Posterior cingulate gyrus (tissue), 11 donors: ENCODE measurements at regions not wholly inside any gene's neighbourhood (a gene's known extent, or its start where the extent isn't known, plus 50 kb on each side); places are given as distances from the start of the nearest gene placed in this dataset.

Experiments
- DNase-seq, 10 donors: peaks; one replicate each; pipeline versions ENCODE4 v3.0.0 to v3.0.0-alpha.2; 2020 to 2021; ENCODE audit warnings: mixed read lengths in 3 of 10
- intact Hi-C: fragments of 100-400 bp; cut with DNase I; formaldehyde crosslinking; loops from one replicate; pipeline ENCODE4 v1.15.1; 2023

DNA sequence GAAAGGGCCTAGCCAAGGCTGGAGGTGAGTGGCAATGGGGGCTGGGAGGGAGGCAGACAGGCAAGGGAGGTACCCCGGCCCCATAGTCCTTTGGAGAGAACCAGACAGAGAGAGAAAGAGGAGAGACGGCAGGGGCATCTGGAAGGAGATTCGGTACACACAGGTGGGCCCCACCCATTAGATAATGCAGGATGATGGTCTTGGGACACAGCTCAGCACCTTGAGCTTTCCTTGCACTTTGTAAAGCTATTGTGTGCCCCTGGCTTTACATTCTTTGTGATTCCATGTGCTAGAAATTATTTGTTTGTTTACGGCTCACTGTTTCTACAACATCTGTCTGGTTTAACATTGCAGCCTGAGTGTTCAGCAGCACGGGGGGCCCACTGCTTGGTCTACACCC is 83.1 kb downstream of the CTAGE1 start:
- intact Hi-C loops, result no loop called here
- DNase-seq, result peak in 1 of 10 donors; percentile 60

DNA sequence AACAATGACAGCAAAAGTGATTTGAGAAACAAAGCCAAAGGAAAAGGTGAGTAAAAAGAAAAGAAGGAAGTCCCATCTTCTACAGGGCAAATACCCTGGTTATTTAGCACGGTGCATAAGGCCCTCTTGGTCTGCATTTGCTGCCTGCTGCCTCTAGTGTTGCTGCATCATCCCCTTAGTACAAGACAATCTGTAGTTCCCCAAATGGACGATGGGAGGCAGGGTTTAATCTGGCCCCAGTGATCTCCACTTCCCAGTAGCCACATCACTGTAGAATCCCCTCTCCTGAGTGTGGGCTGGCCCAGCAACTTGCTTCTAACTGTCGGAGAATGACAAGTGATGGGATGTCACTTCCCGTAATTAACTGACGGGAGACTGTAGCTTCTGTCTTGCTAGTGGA is 85.1 kb downstream of the CTAGE1 start:
- intact Hi-C loops, result no loop called here
- no peak for DNase-seq

DNA sequence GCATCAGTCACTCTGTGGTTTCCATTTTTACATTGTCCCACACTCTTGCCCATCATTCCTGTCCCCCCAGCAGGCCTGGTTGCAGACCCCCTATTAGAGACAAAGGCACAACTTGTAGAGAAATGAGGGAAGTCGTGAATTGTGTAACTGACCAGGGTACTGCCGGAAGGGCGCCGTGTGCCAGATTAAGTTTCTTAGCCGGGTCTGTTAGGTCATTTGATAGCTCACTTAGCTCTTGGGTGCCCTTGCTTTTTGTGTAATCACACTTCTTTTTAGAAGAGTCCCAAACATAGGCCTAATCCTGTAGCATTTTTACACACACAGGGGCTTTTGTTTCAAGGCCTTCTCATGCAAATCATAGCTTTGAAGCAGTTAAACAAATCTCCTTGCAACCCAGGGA is 87.2 kb downstream of the CTAGE1 start:
- no peak for DNase-seq
- intact Hi-C loops, result no loop called here

DNA sequence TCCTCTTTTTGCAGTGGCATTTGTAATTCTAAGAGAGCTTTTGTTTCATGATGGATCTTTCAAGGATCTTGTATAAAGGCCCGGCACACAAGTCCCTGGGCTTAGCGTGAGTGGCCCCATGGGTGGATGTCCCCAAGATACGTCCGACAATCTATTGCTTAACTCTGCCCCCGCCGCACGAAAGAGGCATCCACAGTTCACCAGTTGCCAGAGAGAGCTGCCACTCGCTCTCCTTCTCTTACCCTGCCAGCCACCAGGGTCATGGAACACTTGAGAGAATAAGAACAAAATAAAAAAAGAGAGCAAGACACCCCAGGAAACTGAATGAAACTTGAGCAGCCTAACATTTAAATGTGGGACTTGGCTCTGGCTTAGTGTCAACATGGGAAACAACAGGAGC is 92.3 kb downstream of the CTAGE1 start:
- intact Hi-C loops, result no loop called here
- DNase-seq, result peak in 1 of 10 donors; percentile 41

DNA sequence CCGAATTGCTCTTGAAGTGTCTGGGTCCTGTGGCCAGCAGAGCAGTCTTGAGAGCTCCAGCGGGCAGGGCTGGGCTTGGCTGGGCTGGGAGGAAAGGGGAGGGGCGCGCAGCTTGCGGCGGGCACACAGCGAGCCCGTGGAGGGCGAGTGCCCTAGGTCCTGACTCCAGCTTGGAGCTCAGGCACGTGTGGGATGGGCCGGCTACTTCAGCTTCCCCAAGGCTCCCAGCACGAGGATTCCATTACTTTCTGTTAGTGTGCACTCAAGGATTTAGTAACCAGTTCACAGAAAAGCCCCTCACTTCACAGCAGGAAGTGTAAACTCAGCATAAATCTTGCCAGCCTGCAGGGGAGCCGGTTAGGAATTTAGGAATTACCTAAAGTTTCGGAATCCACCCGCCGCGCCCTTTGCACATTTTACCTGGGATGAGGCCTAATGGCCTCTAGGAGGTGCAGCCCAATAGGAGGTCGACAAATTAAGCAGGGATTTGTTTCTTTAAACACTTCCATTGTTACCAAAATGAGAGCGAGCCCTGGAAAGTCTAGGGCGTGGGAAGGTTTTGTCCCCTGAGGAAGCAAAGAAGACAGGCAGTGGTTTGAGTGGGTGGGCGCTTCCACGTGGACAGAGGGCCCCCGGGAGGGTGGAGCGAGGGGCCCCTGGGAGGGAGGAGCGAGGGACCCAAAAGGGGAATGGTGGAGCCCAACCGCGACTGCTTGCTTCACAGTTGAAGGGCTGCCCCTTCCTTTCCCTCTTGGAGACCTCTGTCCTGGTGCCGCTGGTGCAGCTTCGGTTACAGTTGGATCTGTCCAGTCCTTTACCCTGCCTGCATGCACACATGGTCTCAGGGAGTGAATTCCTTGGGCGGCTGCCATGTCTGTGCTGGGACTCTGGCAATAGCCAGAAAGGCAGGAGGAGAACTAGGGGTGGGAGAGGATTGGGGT is 93.3 kb downstream of the CTAGE1 start:
- intact Hi-C loops, result no loop called here
- peak in 2 of 10 donors; percentile 22 to 82 for DNase-seq

DNA sequence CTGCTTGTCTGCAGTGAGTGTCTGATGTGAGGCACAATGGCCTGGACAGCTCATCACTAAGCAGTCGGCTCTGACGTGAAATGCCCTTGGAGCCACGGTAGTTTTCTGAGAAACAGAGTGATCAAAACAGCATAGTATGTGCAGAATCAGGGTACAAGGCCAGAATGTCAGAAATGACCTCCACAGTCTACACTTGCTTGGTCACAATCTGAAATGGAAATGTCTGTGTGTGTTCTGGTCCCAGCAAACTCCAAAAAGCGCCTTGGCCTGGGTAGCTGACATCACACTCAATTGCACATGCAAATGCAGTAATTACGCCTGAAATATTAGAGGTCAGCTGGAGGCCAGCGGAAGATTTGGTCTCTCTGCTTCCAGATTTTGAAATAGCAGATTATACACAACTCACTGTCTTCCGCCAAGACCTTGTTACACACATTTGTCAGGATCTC is 95.4 kb downstream of the CTAGE1 start:
- peak in 1 of 10 donors; percentile 49 for DNase-seq

DNA sequence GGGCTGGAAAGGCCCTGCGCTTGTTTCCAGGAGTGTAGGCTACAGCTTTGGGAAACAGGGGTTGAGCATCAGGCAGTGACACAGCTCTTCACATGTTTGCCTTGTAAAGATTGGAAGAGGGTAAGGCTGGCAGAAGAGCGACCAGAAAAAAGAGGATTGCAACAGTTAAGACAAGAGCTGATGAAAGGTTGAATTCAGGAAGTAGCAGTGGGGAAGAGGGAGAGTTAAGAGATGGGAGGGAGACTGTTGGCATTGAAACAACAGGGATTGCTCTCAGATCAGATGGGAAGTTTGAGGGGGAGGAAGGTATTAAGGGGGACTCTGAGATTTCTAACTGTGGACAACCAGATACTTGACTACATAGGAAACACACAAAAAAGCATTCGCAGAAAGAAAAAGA is 96.9 kb downstream of the CTAGE1 start:
- no peak for DNase-seq
- intact Hi-C loops, result no loop called here

More for the DNA sequence above, 95.4 kb downstream of the CTAGE1 start:
- intact Hi-C loops, result no loop called here

DNA sequence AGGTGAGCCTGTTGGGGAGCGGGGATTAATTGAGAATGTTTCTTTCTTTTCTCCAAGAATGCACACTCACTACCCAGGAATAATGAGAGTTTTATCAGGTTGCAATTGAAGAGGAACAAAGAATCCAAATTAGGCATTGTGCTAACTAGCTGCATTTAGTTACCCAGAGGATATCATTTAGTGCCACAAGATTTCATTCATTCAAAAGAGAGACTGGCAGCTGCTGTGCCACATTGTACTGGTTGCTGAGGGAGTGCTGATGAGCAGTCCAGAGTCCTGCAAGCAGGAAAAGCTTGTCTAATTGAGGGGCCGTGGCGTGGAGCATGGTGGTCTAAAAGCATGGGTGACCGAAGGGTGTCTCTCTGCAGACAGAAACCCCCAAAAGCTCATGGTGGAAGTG is 97.6 kb downstream of the CTAGE1 start:
- no peak for DNase-seq
- intact Hi-C loops, result no loop called here

DNA sequence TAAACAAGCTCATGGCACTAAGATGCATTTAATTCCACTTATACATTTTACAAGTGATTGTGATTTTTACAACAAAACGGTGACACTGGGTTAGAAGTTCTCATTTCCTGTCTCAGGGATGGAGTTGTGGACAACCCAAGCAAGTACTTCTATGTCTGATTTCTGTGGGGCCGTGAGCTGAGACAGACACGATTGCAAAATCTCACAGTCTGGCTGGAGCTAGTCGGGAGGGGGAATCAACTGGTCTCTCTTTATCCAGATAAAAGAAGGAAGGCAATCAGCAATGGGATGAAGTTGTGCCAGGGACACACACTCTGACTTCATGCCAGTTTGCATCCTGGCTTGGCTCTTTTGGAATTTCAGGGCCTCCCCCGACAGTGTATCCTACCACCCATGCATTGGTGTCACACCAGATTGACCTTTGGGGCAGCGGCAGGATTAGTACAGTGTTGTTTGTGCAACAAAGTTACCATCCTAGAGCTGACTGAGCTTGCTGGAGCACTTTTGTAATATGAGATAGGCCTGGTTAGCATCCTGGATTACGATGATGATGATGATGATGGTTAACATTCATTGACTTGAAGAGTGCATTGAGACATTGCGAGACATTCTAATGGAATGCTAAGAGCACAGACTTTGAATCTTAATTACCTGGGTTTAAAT is 98.8 kb downstream of the CTAGE1 start:
- intact Hi-C loops, result no loop called here
- DNase-seq, result no peak

DNA sequence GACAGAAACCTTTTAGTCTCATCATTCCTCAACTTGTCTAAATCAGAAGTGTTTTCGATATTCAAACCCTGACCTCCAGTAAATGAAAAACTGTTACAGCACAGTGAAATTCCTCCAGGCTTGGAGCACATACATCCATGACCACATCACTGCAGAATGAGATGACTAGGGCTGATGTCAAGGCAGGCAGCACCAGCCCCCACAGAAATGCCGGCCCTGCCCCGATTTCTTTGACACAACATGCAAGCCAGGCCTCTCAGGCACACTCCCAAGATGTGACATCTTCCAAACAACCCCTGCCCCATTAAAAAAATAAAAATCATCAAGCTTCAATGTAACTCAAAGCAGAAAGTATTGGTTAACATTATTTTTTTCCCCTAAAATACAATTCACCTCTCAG is 103.3 kb downstream of the CTAGE1 start:
- intact Hi-C loops, result no loop called here
- peak in 1 of 10 donors; percentile 38 for DNase-seq

DNA sequence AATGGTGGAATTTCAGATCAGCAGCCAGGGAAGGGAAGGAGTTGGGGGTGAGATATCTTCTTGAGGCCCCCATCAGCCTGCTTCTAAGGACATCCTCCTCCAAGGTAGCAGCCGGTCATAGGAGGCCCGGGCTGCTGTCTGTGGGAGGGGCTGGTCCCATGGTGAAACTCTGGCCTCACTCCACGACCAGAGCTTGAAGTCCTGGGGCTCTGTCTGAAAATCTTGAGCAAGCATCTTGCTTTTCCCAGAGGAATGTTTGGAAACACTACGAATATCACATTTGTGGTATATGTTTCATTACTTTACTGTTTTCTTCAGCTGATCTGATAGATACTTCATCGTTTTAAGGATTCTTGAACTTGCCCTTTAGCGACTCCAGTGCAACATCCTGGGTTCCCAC is 103.7 kb downstream of the CTAGE1 start:
- intact Hi-C loops, result no loop called here

DNA sequence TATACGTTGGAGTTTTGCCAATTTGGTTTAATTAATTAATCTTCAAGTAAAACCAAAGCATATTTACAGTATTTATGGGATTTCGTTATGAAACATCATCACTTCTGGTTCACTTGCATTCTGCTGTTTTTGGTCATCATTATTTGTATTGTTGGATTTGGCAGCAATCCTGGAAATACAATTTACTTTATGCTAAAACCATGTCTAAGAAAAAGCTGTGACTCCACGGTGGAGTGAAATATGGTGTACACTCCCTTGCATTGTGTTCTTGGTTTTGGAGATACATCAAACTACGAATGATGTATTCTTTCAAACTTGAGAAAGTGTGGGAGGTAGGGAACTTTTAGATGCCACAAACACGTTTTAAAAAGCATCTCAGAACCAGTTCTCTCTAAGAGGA is 106.4 kb downstream of the CTAGE1 start:
- intact Hi-C loops, result no loop called here
- no peak for DNase-seq

More for the DNA sequence above, 103.7 kb downstream of the CTAGE1 start:
- peak in 1 of 10 donors; percentile 49 for DNase-seq

DNA sequence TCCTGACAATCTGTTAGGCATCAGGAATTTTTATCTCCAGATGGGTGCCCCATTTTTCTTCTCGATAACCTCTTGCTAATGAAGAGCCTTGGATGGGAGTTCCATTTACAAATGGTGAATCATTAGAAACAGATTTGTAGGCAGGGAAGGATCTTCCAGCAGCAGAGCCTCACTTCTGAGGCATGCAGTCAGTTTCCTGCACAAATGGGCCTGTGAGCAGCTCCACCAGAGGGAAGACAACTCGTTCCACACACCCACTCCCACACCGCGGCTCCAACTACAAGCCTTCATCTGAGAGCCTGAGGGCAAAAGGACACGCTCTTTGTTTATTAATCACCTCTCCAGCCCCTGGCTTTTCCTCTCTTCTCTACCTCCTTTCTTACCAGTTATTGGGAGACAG is 108.5 kb downstream of the CTAGE1 start:
- peak in 1 of 10 donors; percentile 52 for DNase-seq
- intact Hi-C loops, result no loop called here

DNA sequence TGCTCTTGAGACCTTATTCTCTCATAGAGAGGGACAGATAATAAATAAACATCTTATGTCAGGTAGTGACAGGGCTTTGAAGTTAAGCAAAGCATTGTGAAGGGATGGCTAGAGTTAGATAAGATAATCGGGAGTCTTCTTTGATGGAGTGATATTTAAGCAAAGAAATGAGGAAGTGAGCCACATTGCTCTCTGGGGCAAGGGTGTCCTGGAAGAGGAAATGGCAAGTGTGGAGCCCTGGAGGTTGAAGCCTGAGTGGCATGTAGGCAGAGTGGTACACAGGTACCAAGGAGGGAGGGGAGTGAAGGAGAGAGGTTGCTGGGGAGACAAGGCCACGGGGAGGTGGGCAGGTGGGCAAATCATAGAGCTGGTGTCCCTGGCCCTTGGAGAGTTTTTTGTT is 110.2 kb downstream of the CTAGE1 start:
- DNase-seq, result no peak
- intact Hi-C loops, result no loop called here

DNA sequence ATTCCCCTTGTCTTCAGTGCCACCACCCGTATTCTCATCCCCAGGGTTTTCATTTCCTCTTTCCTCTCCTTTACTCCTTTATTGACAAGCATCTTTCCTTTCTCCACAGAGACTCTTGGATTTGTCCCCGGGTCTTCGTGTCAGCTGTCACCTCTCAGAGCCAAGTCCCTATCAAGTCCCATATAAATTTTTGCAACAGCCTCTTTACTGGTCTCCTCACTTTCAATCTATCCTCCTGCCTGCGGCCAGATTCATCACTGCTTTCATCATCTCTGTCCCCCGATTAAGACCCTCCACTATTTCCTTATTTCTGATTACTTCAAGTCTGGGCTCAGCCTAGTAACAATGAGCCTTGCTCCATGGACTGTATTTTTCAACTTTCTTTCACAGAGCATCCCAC is 113.8 kb downstream of the CTAGE1 start:
- intact Hi-C loops, result no loop called here
- no peak for DNase-seq

DNA sequence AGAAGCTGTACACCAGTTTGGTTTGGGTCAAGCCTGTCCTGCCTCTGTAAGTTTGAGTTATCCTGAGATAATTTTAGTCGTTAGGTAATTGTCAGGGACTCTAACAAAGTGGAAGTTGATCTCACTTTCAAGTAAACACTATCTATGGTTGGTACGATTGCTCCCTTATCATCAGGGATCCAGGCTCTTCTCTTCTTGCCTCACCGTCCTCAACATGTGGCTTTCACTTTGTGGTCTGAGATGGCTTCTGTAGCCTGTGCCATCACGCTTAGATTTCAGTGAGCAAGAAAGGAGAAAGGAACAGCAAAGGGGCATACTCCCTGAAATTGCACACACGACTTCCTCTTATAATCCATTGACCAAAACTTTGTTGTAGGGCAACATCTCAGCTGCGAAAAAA is 115.6 kb downstream of the CTAGE1 start:
- intact Hi-C loops, result no loop called here
- no peak for DNase-seq

DNA sequence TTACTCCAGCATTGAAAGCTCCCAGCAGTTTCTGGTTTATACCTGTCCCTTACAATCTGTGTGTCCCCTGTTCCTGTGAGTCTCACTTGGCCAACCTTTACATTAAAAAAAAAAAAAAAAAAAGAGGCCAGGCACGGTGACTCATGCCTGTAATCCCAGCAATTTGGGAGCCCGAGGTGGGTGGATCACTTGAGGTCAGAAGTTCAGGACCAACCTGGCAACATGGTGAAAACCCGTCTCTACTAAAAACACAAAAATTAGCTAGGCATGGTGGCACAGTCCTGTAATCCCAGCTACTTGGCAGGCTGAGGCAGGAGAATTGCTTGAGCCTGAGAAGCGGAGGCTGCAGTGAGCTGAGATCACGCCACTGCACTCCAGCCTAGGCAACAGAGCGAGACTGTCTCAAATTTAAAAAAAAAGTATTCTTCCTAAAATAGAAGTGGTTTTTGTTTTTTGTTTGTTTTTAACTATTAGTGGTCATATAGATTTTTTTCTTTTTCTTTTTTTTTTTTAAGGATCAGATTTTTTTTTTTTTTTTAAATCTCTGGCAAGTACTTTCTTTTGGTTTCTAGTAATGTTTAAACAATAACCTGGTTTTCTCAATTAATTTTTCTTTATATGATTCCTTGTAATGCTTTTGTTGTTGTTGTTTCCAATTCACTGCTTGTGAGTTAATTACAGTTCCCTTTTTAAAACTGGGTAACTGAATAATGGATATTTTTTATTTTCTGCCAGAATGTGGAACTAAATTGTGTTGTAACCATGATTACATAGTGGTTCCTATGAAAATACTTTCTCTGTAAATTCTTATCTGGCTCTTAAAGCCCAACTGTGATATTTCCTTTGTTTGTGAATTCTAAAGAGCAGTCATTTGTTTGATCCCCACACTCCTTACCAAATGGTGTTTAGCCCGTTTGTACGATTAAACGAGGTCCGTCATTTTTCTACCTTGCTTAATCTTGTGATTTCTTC is 116.8 kb downstream of the CTAGE1 start:
- no peak for DNase-seq
- intact Hi-C loops, result no loop called here

DNA sequence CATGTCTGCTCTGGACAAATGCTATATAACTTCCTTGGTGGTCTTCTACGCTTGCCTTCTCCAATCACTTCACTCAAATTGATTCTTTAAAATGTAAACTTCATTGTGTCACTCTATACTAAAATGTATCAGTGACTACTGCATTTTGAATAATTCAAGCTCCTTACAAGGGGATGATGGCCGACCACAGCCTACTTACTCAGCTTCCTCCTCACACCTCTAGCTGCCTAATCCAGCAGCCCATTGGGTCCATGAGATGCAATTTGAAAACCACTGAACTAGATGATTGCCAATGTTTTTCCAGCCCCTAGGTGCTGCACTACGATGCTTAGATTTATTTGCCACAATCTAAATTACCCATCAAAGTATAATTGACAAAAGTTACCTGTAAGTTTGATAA is 120.7 kb downstream of the CTAGE1 start:
- DNase-seq, result no peak
- intact Hi-C loops, result no loop called here

DNA sequence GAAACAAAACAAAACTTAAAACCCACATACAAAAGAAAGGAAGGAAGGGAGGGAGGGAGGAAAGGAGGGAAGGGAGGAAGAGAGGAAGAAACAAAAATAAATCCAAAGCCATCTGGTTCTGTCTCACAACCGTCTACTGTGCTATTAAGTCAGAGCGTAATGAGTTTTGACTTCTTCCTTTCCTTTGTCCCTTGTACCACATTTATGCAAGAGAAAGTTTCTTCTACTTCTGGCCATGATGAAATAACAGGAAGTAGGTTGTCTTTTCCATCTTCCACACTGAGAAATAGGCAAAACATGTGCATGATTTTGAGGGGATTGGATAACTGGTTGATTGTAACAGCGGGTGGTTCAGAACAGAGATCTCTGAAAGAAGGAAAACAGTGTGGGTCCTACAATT is 121.4 kb downstream of the CTAGE1 start:
- DNase-seq, result no peak
- intact Hi-C loops, result no loop called here

DNA sequence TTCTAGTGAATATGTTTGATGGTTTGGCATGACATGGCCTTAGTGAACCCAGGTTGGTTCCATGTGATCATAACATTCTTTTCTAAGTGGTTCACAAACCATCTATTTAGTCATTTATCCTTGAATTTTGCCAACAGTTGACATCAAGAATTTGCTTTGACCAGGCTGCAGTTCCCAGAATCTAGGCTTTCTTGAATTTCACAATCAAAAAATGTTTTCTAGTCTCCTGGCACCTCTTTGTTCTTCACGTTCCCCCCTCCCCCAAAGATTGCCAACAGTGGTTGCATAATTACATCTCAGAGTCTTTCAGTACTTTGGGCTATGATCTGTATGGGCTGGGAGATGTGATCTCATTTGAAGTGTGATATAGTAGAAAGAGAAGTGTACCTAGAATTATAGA is 124.0 kb downstream of the GATA6 start:
- intact Hi-C loops, result no loop called here
- DNase-seq, result no peak

DNA sequence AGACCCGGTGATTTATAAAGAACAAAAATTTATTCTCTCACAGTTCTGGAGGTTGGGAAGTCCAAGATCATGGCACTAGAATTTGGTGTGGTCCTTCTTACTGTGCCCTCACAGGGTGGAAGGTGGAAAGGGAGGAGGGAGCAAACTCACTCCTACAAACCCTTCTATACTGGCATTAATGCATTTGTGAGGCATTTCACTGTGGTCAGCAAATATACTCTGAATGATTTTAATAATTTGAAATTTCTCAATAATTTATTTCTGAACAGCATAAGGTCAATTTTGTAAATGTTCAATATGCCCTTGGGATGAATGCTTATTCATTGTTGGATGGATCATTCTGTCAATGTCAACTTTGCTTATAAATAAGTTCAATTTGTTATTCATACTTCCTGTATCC is 120.6 kb downstream of the GATA6 start:
- no peak for DNase-seq
- intact Hi-C loops, result no loop called here
